ENCODE measurements at regions not wholly inside any gene's neighbourhood (a gene's known extent, or its start where the extent isn't known, plus 50 kb on each side); places are given as distances from the start of the nearest gene placed in this dataset.

DNA sequence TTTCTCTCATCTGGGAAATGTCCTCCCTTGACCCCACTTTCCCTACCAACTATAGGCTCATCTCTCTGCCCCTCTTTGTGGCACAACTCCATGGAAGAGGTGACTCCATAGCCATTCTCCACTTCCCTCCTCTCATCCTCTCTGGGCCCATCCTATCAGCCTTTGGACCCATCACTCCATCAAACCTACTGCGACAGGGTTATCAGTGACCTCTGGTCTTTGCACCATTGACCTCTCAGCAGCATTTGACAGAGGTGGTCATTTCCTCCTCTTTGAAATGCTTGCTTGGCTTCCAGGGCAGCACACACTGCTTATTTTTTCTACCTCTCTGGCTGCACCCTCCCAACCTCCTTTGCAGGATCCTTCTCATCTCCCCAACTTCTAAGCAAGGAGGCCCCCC lies 113.1 kb upstream of the SLC25A36 start:
- Histone ChIP-seq H3K9me3 (ENCODE audit: control insufficient read depth, insufficient read depth, low read depth, low read length) (no peaks in the 10 kb centered on the region), H3K36me3 (ENCODE audit: control insufficient read depth in 2 of 2, insufficient read depth in 1 of 2, low read length in 2 of 2) (no peaks in the 10 kb centered on the region), H3K4me3 (ENCODE audit: low read depth, low read length) (no peak overlapping the region), H3K27ac (ENCODE audit: extremely low read depth, low read depth, low read length) (no peak overlapping the region), H3K4me1 (ENCODE audit: control insufficient read depth, insufficient read depth, low read length) (no peaks in the 10 kb centered on the region)
- POLR2A ChIA-PET, result no interaction called here
- CTCF ChIA-PET, result no interaction called here
- TF ChIP-seq, protein P1, sequence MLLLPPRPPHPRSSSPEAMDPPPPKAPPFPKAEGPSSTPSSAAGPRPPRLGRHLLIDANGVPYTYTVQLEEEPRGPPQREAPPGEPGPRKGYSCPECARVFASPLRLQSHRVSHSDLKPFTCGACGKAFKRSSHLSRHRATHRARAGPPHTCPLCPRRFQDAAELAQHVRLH (tag by site-specific recombination; IDR thresholded peaks at IDR 0.05), result no peak
- TF ChIP-seq, protein P2, sequence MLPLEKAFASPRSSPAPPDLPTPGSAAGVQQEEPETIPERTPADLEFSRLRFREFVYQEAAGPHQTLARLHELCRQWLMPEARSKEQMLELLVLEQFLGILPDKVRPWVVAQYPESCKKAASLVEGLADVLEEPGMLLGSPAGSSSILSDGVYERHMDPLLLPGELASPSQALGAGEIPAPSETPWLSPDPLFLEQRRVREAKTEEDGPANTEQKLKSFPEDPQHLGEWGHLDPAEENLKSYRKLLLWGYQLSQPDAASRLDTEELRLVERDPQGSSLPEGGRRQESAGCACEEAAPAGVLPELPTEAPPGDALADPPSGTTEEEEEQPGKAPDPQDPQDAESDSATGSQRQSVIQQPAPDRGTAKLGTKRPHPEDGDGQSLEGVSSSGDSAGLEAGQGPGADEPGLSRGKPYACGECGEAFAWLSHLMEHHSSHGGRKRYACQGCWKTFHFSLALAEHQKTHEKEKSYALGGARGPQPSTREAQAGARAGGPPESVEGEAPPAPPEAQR (tag by site-specific recombination; IDR thresholded peaks at IDR 0.05), result no peak
- TF ChIP-seq ZNF354C (tag by site-specific recombination; IDR thresholded peaks at IDR 0.05; ENCODE audit: borderline replicate concordance, low read depth) (no peak), ZNF747 (tag by site-specific recombination; IDR thresholded peaks at IDR 0.05) (no peak), ZNF600 (tag by site-specific recombination; IDR thresholded peaks at IDR 0.05) (no peak), ZNF792 (tag by site-specific recombination; IDR thresholded peaks at IDR 0.05) (no peak), SCRT1 (tag by site-specific recombination; IDR thresholded peaks at IDR 0.05; ENCODE audit: borderline replicate concordance) (no peak), ZNF544 (tag by site-specific recombination; IDR thresholded peaks at IDR 0.05) (no peak), PRDM1 (tag by site-specific recombination; IDR thresholded peaks at IDR 0.05) (no peak), ZBTB17 (tag by site-specific recombination; IDR thresholded peaks at IDR 0.05) (no peak), ZNF585B (tag by site-specific recombination; IDR thresholded peaks at IDR 0.05) (no peak), RBAK (tag by site-specific recombination; IDR thresholded peaks at IDR 0.05) (no peak), ZNF157 (tag by site-specific recombination; IDR thresholded peaks at IDR 0.05) (no peak), ZBTB21 (tag by site-specific recombination; IDR thresholded peaks at IDR 0.05) (no peak), ZNF76 (tag by site-specific recombination; IDR thresholded peaks at IDR 0.05; ENCODE audit: borderline replicate concordance, low read depth) (no peak), ZNF776 (tag by site-specific recombination; IDR thresholded peaks at IDR 0.05; ENCODE audit: borderline replicate concordance) (no peak), ZNF10 (tag by site-specific recombination; IDR thresholded peaks at IDR 0.05) (no peak)
- TF ChIP-seq, protein P3, sequence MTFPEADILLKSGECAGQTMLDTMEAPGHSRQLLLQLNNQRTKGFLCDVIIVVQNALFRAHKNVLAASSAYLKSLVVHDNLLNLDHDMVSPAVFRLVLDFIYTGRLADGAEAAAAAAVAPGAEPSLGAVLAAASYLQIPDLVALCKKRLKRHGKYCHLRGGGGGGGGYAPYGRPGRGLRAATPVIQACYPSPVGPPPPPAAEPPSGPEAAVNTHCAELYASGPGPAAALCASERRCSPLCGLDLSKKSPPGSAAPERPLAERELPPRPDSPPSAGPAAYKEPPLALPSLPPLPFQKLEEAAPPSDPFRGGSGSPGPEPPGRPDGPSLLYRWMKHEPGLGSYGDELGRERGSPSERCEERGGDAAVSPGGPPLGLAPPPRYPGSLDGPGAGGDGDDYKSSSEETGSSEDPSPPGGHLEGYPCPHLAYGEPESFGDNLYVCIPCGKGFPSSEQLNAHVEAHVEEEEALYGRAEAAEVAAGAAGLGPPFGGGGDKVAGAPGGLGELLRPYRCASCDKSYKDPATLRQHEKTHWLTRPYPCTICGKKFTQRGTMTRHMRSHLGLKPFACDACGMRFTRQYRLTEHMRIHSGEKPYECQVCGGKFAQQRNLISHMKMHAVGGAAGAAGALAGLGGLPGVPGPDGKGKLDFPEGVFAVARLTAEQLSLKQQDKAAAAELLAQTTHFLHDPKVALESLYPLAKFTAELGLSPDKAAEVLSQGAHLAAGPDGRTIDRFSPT (tag by site-specific recombination; IDR thresholded peaks at IDR 0.05), result no peak
- TF ChIP-seq, protein P4, sequence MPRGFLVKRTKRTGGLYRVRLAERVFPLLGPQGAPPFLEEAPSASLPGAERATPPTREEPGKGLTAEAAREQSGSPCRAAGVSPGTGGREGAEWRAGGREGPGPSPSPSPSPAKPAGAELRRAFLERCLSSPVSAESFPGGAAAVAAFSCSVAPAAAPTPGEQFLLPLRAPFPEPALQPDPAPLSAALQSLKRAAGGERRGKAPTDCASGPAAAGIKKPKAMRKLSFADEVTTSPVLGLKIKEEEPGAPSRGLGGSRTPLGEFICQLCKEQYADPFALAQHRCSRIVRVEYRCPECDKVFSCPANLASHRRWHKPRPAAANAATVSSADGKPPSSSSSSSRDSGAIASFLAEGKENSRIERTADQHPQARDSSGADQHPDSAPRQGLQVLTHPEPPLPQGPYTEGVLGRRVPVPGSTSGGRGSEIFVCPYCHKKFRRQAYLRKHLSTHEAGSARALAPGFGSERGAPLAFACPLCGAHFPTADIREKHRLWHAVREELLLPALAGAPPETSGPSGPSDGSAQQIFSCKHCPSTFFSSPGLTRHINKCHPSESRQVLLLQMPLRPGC (tag by site-specific recombination; IDR thresholded peaks at IDR 0.05), result no peak

DNA sequence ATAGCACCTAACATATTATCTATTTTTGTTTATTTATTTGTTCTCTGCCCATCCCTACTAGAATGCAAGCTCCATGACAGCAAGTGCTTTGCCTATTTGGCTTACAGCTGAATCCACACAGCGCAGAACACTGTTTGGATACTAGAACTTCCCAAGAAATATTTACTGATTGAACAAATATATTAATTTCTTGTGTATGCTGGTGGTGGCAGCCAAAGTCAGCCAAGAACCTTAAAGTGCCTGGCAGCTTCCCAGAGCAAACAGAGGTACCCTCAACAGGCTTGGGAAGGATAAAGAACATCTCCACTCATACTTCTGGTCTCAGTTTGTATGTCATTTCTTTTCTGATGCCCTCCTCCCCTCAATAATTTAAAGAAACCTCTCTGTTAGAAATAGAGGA lies 111.8 kb upstream of the SLC25A36 start:
- Histone ChIP-seq H3K36me3 (ENCODE audit: control insufficient read depth in 2 of 2, insufficient read depth in 1 of 2, low read length in 2 of 2) (no peaks in the 10 kb centered on the region), H3K4me3 (ENCODE audit: low read depth, low read length) (no peak overlapping the region), H3K9me3 (ENCODE audit: control insufficient read depth, insufficient read depth, low read depth, low read length) (no peaks in the 10 kb centered on the region), H3K27ac (ENCODE audit: extremely low read depth, low read depth, low read length) (no peak overlapping the region), H3K4me1 (ENCODE audit: control insufficient read depth, insufficient read depth, low read length) (no peaks in the 10 kb centered on the region)
- CTCF ChIA-PET, result interaction anchor here (0.7 kb wide), 1 partner anchor 529 kb away, joined by 4 read pairs; no protein-coding TSS in a partner anchor
- POLR2A ChIA-PET, result no interaction called here
- TF ChIP-seq SP7 (tag by site-specific recombination; IDR thresholded peaks at IDR 0.05) (no peak), ZNF561 (tag by site-specific recombination; IDR thresholded peaks at IDR 0.05; ENCODE audit: borderline replicate concordance) (no peak), FEZF1 (tag by site-specific recombination; IDR thresholded peaks at IDR 0.05) (no peak), KLF16 (tag by site-specific recombination; IDR thresholded peaks at IDR 0.05) (no peak), ZNF843 (tag by site-specific recombination; IDR thresholded peaks at IDR 0.05) (no peak), IKZF3 (tag by site-specific recombination; IDR thresholded peaks at IDR 0.05) (no peak), ZNF837 (tag by site-specific recombination; IDR thresholded peaks at IDR 0.05) (no peak), BCL11A (tag by site-specific recombination; IDR thresholded peaks at IDR 0.05; ENCODE audit: low read depth) (no peak), ZNF292 (tag by site-specific recombination; IDR thresholded peaks at IDR 0.05; ENCODE audit: borderline replicate concordance, low read depth) (no peak), SP3 (tag by site-specific recombination; IDR thresholded peaks at IDR 0.05) (no peak), ZNF544 (tag by site-specific recombination; IDR thresholded peaks at IDR 0.05) (no peak)

Data from HEK293 (cell line).